HG03565 (cell line): ENCODE measurements at regions not wholly inside any gene's neighbourhood (a gene's known extent, or its start where the extent isn't known, plus 50 kb on each side); places are given as distances from the start of the nearest gene placed in this dataset.
"Not testable (repeated sequence)": the region's sequence is repeated elsewhere in the genome, so short reads cannot be mapped to it uniquely, and the experiment has no call there.

ENCODE experiments used
- ATAC-seq: cut with Tn5 transposase; IDR thresholded peaks from one replicate; pipeline ENCODE4 v1.9.1; 2021; ENCODE audit warnings: mild to moderate bottlenecking, moderate library complexity; ENCODE audit not compliant: unreplicated experiment

DNA sequence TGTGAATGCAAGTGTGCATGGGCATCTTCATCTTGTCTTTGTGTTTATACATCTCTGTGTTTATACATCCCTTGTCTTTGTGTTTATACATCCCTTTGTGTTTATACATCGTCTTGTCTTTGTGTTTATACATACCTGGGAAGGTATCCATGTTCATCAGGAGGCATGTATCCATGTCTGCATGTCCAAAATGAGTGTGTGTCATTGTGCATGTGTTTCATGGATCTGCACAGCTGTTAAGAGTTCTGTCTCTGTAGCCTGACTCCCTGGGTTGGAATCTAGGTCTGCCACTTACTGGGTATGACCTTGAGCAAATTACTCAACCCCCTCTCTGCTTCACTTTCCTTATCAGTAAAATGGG is 50.1 kb upstream of the SIRPA start:
- ATAC-seq, result no peak

GRCh38 chr20:1844325-1845162 is 50.7 kb upstream of the SIRPA start:
- ATAC-seq, result peak; percentile 92

DNA sequence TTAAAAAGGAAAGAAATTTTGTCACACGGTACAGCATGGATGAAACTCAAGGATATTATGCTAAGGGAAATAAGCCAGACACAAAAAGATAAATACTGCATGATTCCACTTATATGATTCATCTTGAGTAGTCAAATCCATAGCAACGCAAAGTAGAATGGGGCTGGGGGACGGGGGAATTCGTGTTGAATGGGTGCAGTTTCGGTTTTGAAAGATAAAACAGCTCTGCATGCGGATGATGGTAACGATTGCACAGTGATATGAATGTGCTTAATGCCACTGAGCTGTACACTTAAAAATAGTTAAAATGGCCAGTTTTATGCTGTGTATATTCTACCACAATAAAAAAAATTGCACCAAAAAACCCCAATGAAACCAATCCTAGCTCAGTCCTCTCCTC is 52.9 kb upstream of the SIRPA start:
- ATAC-seq, result no peak

DNA sequence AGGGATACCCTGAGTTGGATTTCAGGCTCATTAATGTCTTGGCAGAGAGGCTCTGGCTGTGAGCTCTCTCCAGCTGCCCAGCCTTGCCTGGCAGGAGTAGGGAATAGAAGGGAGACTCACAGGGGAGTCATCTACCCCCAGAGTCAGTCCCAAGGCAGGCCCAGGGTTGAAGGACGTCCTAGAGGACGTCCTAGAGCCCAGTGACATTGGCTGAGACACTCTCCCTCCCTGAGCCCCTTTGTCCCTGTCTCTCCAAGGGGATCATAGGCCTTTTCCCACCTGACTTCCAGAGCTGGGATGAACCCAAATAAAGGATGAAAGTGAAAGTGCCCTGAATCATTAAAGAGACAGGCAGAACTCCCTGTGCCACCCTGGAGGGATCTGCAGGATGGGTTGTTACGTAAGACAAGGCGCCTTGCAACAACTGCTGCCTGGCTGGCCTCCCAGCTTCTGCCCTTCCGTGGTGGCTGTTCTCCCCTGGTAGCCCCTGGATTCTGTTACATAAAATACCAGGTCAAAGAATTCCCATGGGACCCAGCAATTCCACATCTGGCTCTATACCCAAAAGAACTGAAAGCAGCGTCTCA is 53.6 kb upstream of the SIRPA start:
- no peak for ATAC-seq

GRCh38 chr20:1840817-1841553 is 54.2 kb upstream of the SIRPA start:
- ATAC-seq, result no peak

DNA sequence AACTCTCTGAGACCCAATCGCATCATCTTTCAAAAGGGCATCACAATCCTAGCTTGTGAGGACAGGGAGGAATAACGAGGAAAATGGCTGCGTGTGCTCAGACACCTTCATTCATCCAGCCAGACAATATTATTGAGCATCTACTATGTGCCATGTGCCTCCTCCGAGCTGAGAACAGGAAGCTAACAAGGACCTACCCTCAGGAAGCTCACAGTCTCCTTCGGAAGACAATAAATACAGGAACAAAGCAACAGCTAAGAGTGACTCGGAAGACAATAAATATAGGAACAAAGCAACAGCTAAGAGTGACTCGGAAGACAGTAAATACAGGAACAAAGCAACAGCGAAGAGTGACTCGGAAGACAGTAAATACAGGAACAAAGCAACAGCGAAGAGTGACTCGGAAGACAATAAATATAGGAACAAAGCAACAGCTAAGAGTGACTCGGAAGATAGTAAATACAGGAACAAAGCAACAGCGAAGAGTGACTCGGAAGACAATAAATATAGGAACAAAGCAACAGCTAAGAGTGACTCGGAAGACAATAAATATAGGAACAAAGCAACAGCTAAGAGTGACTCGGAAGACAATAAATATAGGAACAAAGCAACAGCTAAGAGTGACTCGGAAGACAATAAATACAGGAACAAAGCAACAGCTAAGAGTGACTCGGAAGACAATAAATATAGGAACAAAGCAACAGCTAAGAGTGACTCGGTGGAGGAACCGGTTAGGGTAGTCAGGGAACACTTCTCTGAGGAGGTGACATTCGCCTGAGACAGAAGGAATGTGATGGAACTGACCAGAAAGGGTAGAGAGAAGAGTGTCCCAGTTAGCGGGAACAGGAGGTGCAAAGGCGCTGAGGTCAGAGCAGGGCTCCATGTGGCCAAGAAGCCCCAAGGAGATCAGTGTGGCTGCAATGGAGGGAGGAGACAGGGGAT is 55.6 kb upstream of the SIRPA start:
- ATAC-seq, result not testable (repeated sequence)

DNA sequence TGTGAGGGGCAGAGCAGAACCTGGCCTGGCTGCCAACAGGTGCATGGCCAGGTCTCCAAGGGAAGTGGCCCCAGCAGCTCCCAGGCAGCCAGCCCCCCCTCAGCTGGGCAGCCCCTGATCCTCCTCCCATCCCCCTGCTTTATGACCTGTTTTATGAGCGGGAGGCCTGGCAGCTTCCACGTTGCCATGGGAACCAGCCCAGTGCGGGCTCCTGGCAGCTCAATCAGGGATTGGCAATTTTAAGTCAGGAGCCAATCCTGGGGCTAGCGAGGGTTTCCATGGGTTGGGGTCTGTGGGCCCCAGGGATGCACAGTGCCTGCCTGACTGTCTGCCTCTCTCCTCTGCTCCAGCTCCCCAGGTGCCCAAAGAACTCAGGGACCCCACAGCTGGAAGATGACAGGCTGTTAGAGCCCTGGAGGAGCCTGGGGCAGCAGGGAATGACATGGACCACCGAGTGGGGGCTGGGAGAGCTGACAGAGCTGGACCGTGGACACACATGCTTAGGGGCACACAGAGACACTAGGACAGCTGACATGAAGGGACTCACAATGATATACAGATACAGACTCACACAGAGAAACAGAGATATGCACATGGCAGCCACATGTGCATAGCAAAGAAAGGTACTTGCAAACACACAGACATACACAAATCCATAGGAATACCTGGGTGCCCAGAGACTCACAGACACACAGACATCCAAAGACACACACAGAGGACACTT is 56.5 kb upstream of the SIRPA start:
- no peak for ATAC-seq

DNA sequence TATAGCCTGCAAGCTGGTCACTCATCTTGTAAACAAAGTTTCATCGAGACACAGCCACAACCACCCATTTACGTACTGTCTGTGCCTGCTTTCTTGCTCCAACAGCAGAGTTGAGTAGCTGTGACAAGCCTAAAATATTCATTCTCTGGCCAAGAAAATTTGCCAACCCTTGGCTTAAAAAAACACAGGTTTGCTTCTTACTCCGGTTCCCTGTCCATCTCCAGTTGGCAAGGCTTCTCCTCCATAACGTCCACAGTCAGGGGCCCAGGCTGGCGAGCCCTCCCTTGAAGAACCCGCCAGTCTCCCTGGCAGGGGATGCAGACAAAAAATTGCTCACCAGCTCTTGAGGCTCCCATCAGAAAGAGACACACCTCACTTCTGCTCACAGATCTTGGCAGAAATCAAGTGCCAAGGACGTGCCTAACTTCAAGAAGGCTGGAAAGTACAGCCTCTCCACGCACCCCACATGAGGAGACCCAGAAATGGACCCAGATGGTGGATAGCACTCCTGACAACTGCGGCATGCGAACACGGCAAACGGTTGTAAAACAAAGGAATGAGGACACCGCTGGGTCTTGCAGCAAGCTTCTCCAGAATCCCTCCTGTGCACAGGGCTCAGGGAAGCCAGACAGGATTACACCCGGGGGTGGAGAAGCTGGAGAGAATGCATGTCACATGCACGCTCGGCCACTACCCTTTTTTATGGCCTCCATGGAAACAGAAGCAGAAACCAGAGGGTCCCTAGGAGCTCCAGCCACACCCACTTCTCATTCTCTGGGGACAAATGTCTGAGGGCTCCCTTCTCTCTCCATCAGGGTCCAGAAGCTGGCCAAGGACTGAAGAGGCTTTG is 59.8 kb upstream of the SIRPA start:
- ATAC-seq, result no peak

DNA sequence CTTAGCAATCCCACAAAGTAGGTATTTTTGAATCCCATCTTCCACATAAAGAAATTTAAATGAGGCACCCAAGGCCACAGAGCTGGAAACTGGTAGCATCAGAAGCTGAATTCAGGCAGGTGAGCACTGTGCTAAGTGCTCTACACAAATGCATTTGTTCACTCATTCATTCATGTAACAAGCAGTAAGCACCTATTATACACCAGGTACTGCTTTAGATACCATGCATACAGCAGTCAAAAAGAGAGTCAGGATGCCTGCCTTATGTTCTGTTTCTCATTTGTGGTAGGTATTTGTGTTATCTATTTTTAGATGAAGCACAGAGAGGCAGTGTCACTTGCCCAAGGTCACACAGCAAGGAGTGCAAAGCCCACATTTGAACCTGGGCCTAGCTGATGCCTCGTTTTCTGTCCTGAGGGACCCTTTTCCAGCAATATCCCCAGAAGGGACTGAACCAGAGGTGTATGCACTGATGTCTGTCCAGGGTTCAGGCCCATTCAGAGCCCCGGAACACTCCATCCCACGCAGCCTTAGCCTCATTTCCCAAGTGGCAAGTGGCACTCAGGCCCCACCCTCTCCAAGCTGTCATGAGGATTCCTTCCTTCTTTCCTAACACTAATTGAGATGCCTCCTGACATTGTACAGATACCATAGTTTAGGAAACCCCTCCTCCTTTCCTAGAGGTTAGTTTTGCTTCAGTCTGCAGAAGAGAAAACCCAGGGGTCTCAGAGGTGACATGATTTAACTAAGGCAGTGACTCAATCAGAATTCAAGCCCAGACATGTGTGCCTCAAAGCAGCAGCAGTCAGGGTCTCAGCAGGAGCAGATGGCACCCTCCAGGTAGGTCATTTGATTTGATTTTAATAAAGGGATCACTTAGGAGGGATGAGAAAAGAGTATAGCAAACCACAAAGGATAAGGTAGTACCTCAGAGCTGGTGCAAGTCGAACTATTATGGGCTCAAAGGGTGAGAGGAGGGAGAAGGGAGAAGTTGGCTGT is 61.2 kb upstream of the SIRPA start:
- no peak for ATAC-seq

- ATAC-seq, result no peak
Observed at GRCh38 chr20:1833216-1833615, 62.0 kb upstream of the SIRPA start.

DNA sequence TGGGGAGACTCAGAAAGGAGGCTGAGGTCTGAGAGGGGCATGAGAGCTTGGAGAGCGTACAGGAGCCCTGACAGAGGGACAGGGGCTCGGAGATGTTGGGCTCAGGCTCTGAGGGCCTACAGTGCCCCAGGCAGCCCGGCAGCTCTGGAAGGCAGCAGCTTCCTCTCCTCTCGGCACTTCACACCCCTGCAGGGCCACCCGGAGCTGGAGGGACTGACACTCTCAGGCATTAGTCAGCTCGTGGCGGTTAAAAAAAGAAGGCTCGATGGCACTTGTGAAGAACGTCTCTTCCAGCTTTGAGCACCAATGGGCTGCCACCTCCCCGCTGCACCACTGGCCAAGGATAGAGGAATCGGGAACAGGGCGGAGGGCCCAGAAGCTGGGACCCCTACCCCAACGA is 62.6 kb upstream of the SIRPA start:
- no peak for ATAC-seq

GRCh38 chr20:1831606-1832005 is 63.6 kb upstream of the SIRPA start:
- ATAC-seq, result no peak

DNA sequence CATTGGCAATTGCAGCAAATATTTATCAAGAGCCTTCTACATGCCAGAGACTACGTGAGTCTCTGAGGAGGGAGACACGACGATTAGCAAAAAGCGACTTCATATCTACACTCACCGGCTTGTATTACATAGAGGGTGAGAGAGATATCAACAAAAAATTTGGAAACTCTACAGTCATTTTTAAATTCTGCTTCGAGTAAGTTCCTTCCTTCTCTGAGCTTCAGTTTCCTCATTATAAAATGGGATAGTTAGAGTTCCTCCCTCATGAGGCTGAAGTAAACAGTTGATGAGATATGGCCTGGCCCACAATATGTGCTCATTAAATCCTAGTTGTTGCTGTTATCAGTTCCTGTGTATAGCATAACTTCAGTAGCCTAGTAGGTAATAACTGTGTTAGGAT is 64.1 kb upstream of the SIRPA start:
- no peak for ATAC-seq

- no peak for ATAC-seq
Observed at GRCh38 chr20:1830240-1830639, 65.0 kb upstream of the SIRPA start.

DNA sequence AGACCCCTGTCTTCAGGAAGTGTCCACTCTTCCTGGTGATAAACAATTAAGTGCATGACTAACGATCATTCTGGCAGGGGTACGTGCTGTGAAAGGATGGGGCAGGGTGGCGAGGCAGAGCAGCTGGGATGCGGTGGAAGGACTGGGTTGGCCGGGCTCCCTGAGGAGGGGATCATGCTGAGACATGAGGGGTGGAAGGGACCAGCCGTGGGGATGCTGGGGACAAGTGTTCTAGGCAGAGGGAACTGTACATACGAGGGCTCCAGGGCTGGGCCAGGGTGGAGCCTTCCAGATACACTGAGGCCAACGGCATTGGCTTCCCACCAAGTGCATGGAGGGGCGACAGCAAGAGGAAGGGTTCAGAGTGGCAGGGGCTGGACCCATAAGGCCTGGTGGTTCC is 65.7 kb upstream of the SIRPA start:
- ATAC-seq, result no peak

DNA sequence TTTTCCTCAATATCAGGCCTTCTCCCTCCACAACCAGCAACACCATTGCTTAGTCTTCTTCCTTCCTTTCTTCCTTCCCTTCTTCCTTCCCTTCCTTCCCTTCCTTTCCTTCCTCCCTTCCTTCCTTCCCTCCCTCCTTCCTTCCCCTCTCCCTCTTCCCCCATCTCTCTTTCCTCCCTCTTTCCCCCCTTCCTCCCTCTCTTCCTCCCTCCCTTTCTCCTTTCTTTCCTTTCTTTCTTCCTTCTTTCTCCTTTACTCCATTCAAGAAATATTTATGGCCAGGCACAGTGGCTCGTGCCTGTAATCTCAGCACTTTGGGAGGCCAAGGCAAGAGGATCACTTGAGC is 66.4 kb upstream of the SIRPA start:
- no peak for ATAC-seq

DNA sequence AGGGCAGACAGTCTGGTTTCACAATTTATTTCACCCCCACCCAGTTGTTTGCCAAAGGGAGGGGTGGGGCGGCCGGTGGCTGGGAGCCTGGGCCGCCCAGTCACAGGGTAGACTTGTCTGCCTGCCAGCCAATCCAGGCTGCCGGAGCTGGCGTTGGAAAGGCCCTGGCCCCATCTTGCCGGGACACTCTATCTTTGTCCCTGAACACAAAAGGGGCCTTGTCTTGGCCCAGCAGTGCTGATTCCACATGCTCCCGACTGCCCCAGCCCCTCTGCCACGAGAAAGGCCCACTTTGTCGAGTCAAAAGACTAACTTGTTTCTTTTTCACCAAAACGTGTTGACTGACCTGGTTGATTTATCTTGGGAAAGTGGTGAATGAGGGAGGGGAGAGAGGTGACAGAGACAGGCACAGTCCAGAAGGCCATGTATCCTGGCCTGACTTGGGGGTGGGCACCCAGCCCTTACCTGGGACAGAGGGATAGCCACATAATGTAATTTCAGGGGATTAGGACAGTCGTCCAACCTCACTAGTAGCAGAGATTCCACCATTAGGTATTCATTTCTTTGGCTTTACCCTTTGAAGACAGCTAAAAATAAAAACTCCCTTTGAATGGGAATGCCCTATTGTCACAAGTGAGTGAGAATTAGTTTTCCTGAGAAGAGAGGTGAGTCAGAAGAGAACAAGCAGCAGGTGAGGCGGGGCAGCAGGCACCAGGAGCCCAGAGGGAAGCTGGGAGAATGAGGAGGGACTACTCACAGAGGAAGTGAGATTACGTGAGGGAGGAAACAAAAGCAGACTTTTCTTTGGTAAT is 67.0 kb upstream of the SIRPA start:
- ATAC-seq, result no peak
